Mammary epithelial cell (primary cell): ENCODE measurements at regions not wholly inside any gene's neighbourhood (a gene's known extent, or its start where the extent isn't known, plus 50 kb on each side); places are given as distances from the start of the nearest gene placed in this dataset.

Experiments
- EZH2 ChIP-seq: IDR thresholded peaks from 2 replicates; pipeline ENCODE4 v1.6.1; 2012; ENCODE audit warnings: low read length, inconsistent platforms, borderline replicate concordance
- TF ChIP-seq, protein P1 (sequence below), 2 donors: IDR thresholded peaks in 1 of 2; conservative IDR thresholded peaks in 1 of 2; 2 replicates each; pipeline ENCODE4 v1.5.1; 2011 to 2012; ENCODE audit warnings: inconsistent platforms in 2 of 2, low read length in 2 of 2, mild to moderate bottlenecking in 2 of 2, control low read depth in 1 of 2, low read depth in 1 of 2; ENCODE audit not compliant: insufficient read depth in 1 of 2; ENCODE audit errors: extremely low read depth in 1 of 2

GRCh38 chr3:31086148-31086547 lies 191.7 kb upstream of the GADL1 start:
- TF ChIP-seq EZH2: no peak
- TF ChIP-seq, protein P1, sequence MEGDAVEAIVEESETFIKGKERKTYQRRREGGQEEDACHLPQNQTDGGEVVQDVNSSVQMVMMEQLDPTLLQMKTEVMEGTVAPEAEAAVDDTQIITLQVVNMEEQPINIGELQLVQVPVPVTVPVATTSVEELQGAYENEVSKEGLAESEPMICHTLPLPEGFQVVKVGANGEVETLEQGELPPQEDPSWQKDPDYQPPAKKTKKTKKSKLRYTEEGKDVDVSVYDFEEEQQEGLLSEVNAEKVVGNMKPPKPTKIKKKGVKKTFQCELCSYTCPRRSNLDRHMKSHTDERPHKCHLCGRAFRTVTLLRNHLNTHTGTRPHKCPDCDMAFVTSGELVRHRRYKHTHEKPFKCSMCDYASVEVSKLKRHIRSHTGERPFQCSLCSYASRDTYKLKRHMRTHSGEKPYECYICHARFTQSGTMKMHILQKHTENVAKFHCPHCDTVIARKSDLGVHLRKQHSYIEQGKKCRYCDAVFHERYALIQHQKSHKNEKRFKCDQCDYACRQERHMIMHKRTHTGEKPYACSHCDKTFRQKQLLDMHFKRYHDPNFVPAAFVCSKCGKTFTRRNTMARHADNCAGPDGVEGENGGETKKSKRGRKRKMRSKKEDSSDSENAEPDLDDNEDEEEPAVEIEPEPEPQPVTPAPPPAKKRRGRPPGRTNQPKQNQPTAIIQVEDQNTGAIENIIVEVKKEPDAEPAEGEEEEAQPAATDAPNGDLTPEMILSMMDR (conservative IDR thresholded peaks at IDR 0.05 in 1 of 2, IDR thresholded peaks at IDR 0.05 in 1 of 2; ENCODE audit: extremely low read depth in 1 of 2, insufficient read depth in 1 of 2, low read depth in 1 of 2, low read length in 2 of 2): no peak
